NK-92 treated with Interleukin-12 subunit alpha and Interleukin-12 subunit beta, amount 100 ng/mL, for 24 hours (cell line): ENCODE measurements at regions not wholly inside any gene's neighbourhood (a gene's known extent, or its start where the extent isn't known, plus 50 kb on each side); places are given as distances from the start of the nearest gene placed in this dataset.
A peak's percentile ranks its signal among the peaks of the same experiment; 100 is the strongest.

ENCODE experiments used
- DNase-seq: peaks from one replicate; lab custom pipeline; 2025; lab: John Stamatoyannopoulos, UW

DNA sequence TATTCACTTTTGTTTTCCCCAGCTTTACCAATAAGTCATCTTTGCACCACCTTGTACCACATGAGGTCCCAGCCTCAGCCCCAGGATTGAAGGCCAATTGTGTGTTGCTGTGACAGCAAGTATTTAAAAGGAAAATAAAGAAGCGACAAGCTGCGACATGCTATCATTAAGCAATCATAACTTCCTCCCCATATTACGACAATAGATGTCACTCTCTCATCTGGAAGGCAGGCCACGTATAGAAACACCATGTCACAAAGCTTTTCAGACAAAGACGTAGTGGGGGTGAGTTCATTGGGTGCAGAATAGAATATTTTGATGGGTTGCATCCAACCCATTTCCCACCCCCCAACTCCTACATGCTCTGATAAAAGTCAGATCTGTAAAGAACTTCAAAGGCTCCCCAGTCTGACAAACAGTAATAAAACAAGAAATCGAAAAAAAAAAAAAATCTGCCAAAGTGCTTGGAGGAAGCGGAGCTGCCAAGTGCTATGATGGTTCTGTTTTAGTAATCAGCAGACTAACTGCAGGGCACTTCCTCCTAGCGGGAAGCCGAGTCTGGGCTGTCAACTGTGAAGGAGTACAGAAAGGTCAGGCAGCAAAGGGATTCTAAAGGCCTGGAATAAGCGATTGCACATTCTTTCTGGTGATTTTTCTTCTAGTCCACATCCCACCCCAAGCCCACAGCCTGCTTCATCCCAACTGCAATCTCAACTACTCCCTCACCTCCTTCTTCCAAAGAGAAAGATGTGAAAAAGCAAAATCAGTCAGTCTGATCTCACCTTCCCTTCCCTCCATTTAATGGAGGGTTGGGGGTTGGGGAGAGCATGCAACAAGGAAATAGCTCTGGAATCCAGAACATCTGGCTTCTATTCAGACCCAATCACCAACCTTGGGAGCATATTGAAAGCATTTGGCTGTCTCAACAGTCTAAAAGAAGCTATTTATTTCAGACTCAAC, 131.4 kb upstream of the UBASH3B start:
- DNase-seq, result no peak

DNA sequence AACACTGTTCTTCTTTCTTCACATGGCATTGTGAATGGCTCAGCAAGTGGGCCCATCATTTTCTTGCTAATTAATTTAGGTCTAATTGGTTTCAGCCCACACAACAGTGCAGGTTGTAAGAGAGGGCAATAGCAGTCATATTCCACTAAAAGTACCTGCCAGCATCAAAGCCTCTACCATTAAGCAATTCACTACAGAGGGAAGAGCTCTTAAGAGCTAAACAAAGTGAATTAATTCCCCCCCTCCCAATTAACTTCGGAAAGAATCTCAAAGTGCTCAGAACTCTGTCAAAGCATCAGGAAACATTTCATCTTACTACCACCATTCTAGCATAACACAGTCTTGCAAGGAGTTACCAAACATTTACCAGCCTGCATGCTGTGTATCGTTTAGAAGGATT, 133.9 kb upstream of the UBASH3B start:
- DNase-seq, result no peak

DNA sequence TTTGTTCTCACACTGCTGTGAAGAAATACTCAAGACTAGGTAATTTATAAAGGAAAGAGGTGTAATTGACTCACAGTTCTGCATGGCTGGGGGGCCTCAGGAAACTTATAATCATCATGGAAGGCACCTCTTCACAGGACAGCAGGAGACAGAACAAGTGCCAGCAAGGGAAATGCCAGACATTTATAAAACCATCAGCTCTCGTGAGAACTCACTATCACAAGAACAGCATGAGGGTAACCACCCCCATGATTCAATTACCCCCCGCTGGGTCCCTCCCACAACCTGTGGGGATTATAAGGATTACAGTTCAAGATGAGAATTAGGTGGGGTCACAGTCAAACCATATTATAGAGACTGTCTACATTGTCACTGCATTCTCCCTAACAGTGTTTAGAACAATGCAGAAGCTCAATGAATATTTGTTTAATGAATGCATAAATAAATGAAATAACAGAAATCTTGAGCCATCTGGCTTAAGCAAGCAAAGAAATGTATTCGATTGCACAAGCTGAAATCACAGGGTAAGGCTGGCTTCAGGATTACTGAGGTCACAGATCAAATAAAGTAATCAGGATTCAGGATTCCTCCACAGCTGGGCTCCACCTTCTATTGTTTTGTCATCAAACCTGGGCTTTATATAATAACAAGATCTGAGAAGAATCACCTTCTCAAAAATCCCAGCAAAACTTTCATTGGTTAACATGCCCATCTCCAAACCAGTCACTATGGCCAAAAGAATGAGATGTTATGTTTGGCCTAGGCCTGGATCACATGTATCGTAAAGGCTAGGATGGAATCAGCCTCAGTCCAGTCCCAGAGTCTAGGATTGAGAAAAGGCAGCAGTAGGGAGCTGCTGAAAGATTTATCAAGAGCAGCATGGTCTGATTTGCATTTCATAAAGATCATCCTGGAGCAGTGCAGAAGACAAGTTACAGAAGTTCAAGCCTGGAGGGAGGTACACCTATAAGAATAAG, 137.8 kb upstream of the UBASH3B start:
- DNase-seq, result no peak

GRCh38 chr11:122516686-122517085, 138.8 kb upstream of the UBASH3B start:
- DNase-seq, result no peak

GRCh38 chr11:122513997-122514396, 141.5 kb upstream of the UBASH3B start:
- DNase-seq, result no peak

DNA sequence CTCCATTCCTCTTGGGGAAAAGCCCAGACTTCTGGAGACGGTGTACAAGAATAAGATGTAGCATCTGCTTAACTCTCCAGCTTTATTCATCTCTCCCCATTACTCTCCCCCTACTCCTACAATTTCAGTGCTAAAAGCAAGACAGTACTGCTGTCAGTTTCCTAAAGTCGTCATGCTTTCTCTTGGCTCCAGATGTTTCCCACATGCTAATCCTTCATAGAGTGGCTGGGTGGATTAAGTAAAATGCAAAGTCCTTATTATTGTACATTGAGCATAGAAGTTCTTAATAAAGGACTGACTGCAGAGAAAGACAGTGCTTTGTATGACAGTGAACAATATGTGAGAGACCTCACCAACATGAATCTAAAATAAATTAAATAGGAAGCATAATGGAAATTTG, 142.2 kb upstream of the UBASH3B start:
- DNase-seq, result no peak

DNA sequence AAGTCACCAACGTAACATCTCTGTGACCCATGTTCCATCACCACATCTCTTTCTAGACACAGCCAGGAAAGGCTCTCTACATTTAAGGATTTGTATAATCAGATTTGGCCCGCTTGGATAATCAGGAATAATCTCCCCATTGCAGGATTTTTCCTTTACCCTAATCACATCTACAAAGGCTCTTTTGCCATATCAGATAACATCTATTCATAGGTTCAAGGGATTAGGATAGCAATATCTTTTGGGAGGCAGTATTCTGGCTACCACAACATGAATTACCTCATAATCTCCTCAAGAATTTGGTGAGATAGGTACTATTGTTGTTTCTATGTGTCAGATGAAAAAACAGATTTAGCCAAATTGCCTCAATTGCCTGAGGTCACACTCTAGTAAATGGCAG, 142.8 kb upstream of the UBASH3B start:
- DNase-seq, result no peak

- no peak for DNase-seq
Observed at GRCh38 chr11:122509899-122510298, 145.6 kb upstream of the UBASH3B start.

GRCh38 chr11:122509091-122509490, 146.4 kb upstream of the UBASH3B start:
- no peak for DNase-seq

DNA sequence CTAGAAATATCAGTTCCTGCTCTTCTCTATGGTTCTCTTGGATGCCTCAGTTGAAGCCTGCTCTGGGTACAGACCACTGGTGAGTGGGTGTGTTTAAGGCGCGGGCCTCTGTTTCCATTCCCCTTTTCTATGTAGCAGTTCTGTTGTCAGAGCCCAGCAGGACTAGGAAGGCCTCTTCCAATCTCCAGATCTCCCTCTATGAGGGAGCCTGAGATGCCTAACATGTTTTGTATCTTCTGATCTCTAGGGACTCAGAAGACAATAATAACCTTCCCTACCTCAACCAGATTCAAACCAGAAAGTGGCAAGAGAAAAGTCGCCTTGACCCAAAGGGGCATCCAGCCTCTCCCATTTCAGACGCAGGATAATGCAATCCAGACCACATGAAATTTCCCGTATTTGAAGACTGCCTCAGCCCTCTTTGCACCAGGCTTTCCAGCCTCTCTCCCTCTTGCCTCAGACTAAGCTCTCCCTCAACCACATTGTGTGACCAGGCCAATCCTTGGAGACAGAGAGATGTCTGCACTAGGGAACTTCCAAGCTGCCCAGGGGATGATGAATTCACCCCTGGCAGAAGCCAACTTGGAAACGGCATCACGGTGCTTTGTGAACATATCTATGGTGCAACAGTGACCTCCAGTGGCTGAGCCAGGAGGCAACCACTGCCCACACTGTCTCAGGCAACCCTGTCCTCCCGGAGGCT, 150.1 kb upstream of the UBASH3B start:
- DNase-seq, result peak; percentile 9

GRCh38 chr11:122494221-122494620, 161.3 kb upstream of the UBASH3B start:
- no peak for DNase-seq

GRCh38 chr11:122491509-122491908, 164.0 kb upstream of the UBASH3B start:
- DNase-seq, result no peak

GRCh38 chr11:122488892-122489706, 166.4 kb upstream of the UBASH3B start:
- DNase-seq, result no peak

GRCh38 chr11:122487669-122488068, 167.9 kb upstream of the UBASH3B start:
- DNase-seq, result no peak

- no peak for DNase-seq
Observed at GRCh38 chr11:122486793-122487495, 168.6 kb upstream of the UBASH3B start.

- DNase-seq, result no peak
Observed at GRCh38 chr11:122478986-122479385, 176.5 kb upstream of the UBASH3B start.

DNA sequence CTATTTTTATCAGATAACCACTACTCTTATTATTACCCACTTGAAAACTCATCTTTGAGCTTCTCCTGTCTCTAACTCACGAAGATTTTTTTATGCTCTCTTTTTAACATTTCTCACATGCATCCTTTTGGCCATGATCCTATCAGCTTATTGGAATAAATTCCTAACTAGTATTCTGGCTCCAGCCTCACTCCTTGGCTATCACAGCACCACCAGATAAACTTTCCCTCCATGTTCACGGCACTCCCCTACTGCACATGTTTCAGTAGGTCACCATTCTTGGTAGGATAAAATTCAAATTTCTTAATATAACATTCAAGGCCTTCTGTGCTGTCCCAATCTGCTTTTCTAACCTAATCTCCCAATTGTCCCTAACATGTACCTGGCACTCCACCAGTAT, 186.6 kb upstream of the UBASH3B start:
- no peak for DNase-seq

DNA sequence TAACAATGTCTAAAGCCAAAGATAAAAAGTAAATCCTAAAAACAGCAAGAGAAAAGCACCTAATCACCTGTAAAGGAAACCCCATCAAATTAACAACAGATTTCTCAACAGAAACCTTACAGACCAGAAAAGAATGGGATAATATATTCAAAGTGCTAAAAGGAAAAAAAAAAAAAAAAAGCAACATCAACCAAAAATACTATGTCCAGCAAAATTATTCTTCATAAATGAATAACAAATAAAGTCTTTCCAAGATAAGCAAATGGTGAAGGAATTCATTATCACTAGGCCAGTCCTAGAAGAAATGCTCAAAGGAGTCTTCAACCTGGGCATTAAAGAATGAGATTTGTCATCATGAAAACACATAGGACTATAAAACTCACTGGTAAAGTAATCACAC, 192.0 kb upstream of the UBASH3B start:
- no peak for DNase-seq

- no peak for DNase-seq
Observed at GRCh38 chr11:122459064-122459463, 196.5 kb upstream of the UBASH3B start.

GRCh38 chr11:122453586-122453985, 201.9 kb upstream of the UBASH3B start:
- DNase-seq, result no peak

DNA sequence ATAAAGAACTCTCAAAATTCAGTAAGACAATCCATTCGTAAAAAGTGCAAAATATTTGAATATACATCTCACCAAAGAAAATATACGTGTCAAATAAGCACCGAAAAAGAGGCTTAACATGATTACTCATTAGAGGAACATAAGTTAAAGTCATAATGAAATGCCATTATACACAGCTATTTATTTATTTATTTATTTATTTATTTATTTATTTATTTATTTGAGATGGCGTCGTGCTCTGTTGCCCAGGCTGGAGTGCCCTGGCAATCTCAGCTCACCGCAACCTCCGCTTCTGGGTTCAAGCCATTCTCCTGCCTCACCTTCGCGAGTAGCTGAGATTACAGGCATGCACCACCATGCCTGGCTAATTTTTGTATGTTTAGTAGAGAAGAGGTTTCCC, 203.6 kb upstream of the UBASH3B start:
- no peak for DNase-seq
